ENCODE measurements at regions not wholly inside any gene's neighbourhood (a gene's known extent, or its start where the extent isn't known, plus 50 kb on each side); places are given as distances from the start of the nearest gene placed in this dataset.

GRCh38 chr10:90304533-90304932, 553.3 kb downstream of the HTR7 start:
- TF ChIP-seq CTCF (IDR thresholded peaks at IDR 0.05) = no peak
- ATAC-seq (ENCODE audit: low FRiP score) (no peak), DNase-seq (ENCODE audit: low spot score) (no peak)

- ATAC-seq (ENCODE audit: low FRiP score) (no peak), DNase-seq (ENCODE audit: low spot score) (no peak)
- no peak for TF ChIP-seq CTCF (IDR thresholded peaks at IDR 0.05)
Measured at GRCh38 chr10:90306187-90306586, 551.7 kb downstream of the HTR7 start.

- no peak for ATAC-seq (ENCODE audit: low FRiP score)
- no peak for DNase-seq (ENCODE audit: low spot score)
- no peak for TF ChIP-seq CTCF (IDR thresholded peaks at IDR 0.05)
Measured at GRCh38 chr10:90308223-90308622, 549.6 kb downstream of the HTR7 start.

GRCh38 chr10:90313576-90314325, 544.1 kb downstream of the HTR7 start:
- TF ChIP-seq CTCF (IDR thresholded peaks at IDR 0.05) = no peak
- ATAC-seq (ENCODE audit: low FRiP score) (no peak), DNase-seq (ENCODE audit: low spot score) (no peak)

DNA sequence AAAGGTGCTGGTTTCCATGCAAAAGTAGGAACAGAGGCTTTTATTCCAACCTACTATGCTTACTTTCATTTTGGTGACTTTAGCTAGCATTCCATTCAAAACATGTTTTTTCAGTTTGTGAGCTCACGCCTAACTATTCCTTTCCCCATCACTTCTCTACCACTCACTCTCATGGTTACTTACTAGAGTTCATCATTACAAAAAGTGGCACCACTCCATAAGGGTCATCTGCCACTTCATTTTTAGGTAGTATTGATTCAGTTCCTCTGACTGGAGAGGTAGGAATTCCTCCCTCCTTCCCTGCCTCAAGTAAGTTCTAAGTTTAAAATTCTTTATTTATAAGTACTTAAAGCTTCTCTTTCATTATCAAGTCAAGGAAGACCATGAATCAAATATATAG, 543.1 kb downstream of the HTR7 start:
- no peak for DNase-seq (ENCODE audit: low spot score)
- ATAC-seq (ENCODE audit: low FRiP score) = no peak
- TF ChIP-seq CTCF (IDR thresholded peaks at IDR 0.05) = no peak

DNA sequence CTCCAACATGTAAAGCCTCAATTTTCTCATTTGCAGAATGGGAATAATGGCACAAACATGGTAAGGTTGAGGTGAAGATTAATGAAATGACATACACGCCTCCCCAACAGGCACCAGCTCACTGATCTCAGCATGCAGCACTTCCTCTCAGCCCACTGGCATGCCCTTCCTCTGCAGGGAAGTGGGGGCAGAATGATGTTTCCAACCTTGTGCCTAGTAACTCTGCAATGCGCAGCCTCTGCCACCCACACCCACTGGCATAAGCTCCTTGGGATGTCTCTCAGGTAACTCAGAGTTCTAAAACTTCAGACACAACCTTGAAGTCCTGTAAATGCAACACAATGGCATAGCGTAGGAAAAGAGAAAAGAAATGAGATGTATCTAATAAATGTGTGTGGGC, 540.7 kb downstream of the HTR7 start:
- no peak for DNase-seq (ENCODE audit: low spot score)
- ATAC-seq (ENCODE audit: low FRiP score) = no peak
- no peak for TF ChIP-seq CTCF (IDR thresholded peaks at IDR 0.05)

- TF ChIP-seq CTCF (IDR thresholded peaks at IDR 0.05) = no peak
- DNase-seq (ENCODE audit: low spot score) = no peak
- no peak for ATAC-seq (ENCODE audit: low FRiP score)
Measured at GRCh38 chr10:90318659-90319058, 539.2 kb downstream of the HTR7 start.

Measured in omental fat pad (tissue), 3 donors.